Right lung (tissue), 2 donors: ENCODE measurements at regions not wholly inside any gene's neighbourhood (a gene's known extent, or its start where the extent isn't known, plus 50 kb on each side); places are given as distances from the start of the nearest gene placed in this dataset.

Experiments
- DNase-seq, 2 donors: peaks; one replicate each; pipeline ENCODE4 v3.0.0-alpha.2; 2013

- no peak for DNase-seq
These were observed 68.3 kb downstream of the CHST1 start for GRCh38 chr11:45597097-45597496.

- no peak for DNase-seq
These were observed 68.9 kb downstream of the CHST1 start for GRCh38 chr11:45596571-45596970.

- no peak for DNase-seq
These were observed 71.4 kb downstream of the CHST1 start for GRCh38 chr11:45593992-45594391.

GRCh38 chr11:45592636-45593035 is 72.8 kb downstream of the CHST1 start:
- DNase-seq, result no peak

- DNase-seq, result no peak
These were observed 74.7 kb downstream of the CHST1 start for GRCh38 chr11:45590743-45591142.

- no peak for DNase-seq
These were observed 80.2 kb downstream of the CHST1 start for GRCh38 chr11:45585205-45585604.

GRCh38 chr11:45583981-45584566 is 81.3 kb downstream of the CHST1 start:
- DNase-seq, result no peak

GRCh38 chr11:45580399-45580798 is 85.0 kb downstream of the CHST1 start:
- DNase-seq, result no peak

- DNase-seq, result no peak
These were observed 87.1 kb downstream of the CHST1 start for GRCh38 chr11:45578316-45578715.

GRCh38 chr11:45577752-45578151 is 87.7 kb downstream of the CHST1 start:
- no peak for DNase-seq

GRCh38 chr11:45576461-45577215 is 88.8 kb downstream of the CHST1 start:
- DNase-seq, result no peak

GRCh38 chr11:45573728-45574127 is 91.7 kb downstream of the CHST1 start:
- DNase-seq, result no peak

GRCh38 chr11:45572354-45573123 is 92.9 kb downstream of the CHST1 start:
- no peak for DNase-seq

- DNase-seq, result no peak
These were observed 95.6 kb downstream of the CHST1 start for GRCh38 chr11:45569776-45570175.

GRCh38 chr11:45568049-45568448 is 97.4 kb downstream of the CHST1 start:
- no peak for DNase-seq

- DNase-seq, result no peak
These were observed 99.9 kb downstream of the CHST1 start for GRCh38 chr11:45565446-45565988.

GRCh38 chr11:45563810-45564209 is 101.6 kb downstream of the CHST1 start:
- DNase-seq, result no peak

GRCh38 chr11:45563171-45563570 is 102.3 kb downstream of the CHST1 start:
- DNase-seq, result no peak

GRCh38 chr11:45560913-45561281 is 104.5 kb downstream of the CHST1 start:
- no peak for DNase-seq

- no peak for DNase-seq
These were observed 105.1 kb downstream of the CHST1 start for GRCh38 chr11:45560155-45560912.

- DNase-seq, result no peak
These were observed 108.3 kb downstream of the CHST1 start for GRCh38 chr11:45556851-45557707.
